Upper lobe of left lung (tissue), 6 donors: ENCODE measurements at regions not wholly inside any gene's neighbourhood (a gene's known extent, or its start where the extent isn't known, plus 50 kb on each side); places are given as distances from the start of the nearest gene placed in this dataset.

Experiments used
- ATAC-seq, 2 donors: fragments of 200-7000 bp; cut with Tn5 transposase; one replicate each; pipeline ENCODE4 v1.9.1; 2022; ENCODE audit warnings: mild to moderate bottlenecking in 2 of 2, moderate library complexity in 2 of 2; ENCODE audit not compliant: low FRiP score in 2 of 2
- DNase-seq, 2 donors: peaks; one replicate each; pipeline ENCODE4 v3.0.0-alpha.2; 2019 to 2020
- H3K27ac ChIP-seq, 4 donors: fragments of 200-600 bp; sonication (generic); one replicate each; pipeline ENCODE4 v1.5.1; 2016 to 2019
- H3K27me3 ChIP-seq, 4 donors: fragments of 200-600 bp; sonication (generic); one replicate each; pipeline ENCODE4 v1.5.1; 2017 to 2019
- H3K36me3 ChIP-seq, 4 donors: fragments of 200-600 bp; sonication (generic); one replicate each; pipeline ENCODE4 v1.5.1; 2016 to 2019
- H3K4me1 ChIP-seq, 4 donors: fragments of 200-600 bp; sonication (generic); one replicate each; pipeline ENCODE4 v1.5.1; 2018 to 2019
- H3K4me3 ChIP-seq, 4 donors: fragments of 200-600 bp; sonication (generic); one replicate each; pipeline ENCODE4 v1.5.1; 2017 to 2019; ENCODE audit warnings: mild to moderate bottlenecking in 2 of 4, moderate library complexity in 1 of 4
- H3K9me3 ChIP-seq, 4 donors: fragments of 200-600 bp; sonication (generic); one replicate each; pipeline ENCODE4 v1.5.1; 2018 to 2019
- EP300 ChIP-seq, 4 donors: sonication (generic); formaldehyde crosslinking; IDR thresholded peaks; one replicate each; pipeline ENCODE4 v1.5.1; 2017; ENCODE audit warnings: antibody characterized with exemption in 4 of 4, control low read depth in 2 of 4
- POLR2A ChIP-seq, 4 donors: fragments of 450-650 bp; IDR thresholded peaks; one replicate each; pipeline ENCODE4 v1.5.1; 2016 to 2017; ENCODE audit warnings: antibody characterized with exemption in 4 of 4, mild to moderate bottlenecking in 2 of 4
- POLR2AphosphoS5 ChIP-seq, 2 donors: sonication (generic); formaldehyde crosslinking; IDR thresholded peaks; one replicate each; pipeline ENCODE4 v1.5.1; 2017; ENCODE audit warnings: antibody characterized with exemption in 2 of 2
- WGBS, 2 donors: methylation state at CpG; one replicate each; pipeline ENCODE4 v1.1.5; 2017 to 2018; 5-methylcytosine and 5-hydroxymethylcytosine counted together
- TF ChIP-seq, protein P1 (sequence below), 6 experiments: fragments of 450-650 bp in 4 of 6; fragments of 200-600 bp in 2 of 6; sonication (generic) in 2 of 6; IDR thresholded peaks; one replicate each; pipeline ENCODE4 v1.5.1; 2016 to 2019; ENCODE audit warnings: antibody characterized with exemption in 6 of 6
- donor health status: DM: no; HTN: no; CAD: no; lungs with moderate emphysema.
- donor health status: DM: no; HTN: yes; CAD: no; lungs with severe emphysema.

- DNase-seq (no peak), ATAC-seq (no peak)
- Histone ChIP-seq H3K4me3 (no peak overlapping the region), H3K4me1 (no peaks in the 10 kb centered on the region), H3K27me3 (no peaks in the 10 kb centered on the region), H3K36me3 (no peaks in the 10 kb centered on the region), H3K27ac (no peak overlapping the region), H3K9me3 (peaks cover 0 to 16% (median 7%) of the 10 kb centered on the region in 4 donors)
- TF ChIP-seq, protein P1, sequence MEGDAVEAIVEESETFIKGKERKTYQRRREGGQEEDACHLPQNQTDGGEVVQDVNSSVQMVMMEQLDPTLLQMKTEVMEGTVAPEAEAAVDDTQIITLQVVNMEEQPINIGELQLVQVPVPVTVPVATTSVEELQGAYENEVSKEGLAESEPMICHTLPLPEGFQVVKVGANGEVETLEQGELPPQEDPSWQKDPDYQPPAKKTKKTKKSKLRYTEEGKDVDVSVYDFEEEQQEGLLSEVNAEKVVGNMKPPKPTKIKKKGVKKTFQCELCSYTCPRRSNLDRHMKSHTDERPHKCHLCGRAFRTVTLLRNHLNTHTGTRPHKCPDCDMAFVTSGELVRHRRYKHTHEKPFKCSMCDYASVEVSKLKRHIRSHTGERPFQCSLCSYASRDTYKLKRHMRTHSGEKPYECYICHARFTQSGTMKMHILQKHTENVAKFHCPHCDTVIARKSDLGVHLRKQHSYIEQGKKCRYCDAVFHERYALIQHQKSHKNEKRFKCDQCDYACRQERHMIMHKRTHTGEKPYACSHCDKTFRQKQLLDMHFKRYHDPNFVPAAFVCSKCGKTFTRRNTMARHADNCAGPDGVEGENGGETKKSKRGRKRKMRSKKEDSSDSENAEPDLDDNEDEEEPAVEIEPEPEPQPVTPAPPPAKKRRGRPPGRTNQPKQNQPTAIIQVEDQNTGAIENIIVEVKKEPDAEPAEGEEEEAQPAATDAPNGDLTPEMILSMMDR (IDR thresholded peaks at IDR 0.05) = no peak
- no peak for TF ChIP-seq EP300 (IDR thresholded peaks at IDR 0.05)
- no peak for TF ChIP-seq POLR2A (IDR thresholded peaks at IDR 0.05)
- TF ChIP-seq POLR2AphosphoS5 (IDR thresholded peaks at IDR 0.05) = no peak
Measured at GRCh38 chr5:120954255-120954654, 490.2 kb downstream of the PRR16 start.

DNA sequence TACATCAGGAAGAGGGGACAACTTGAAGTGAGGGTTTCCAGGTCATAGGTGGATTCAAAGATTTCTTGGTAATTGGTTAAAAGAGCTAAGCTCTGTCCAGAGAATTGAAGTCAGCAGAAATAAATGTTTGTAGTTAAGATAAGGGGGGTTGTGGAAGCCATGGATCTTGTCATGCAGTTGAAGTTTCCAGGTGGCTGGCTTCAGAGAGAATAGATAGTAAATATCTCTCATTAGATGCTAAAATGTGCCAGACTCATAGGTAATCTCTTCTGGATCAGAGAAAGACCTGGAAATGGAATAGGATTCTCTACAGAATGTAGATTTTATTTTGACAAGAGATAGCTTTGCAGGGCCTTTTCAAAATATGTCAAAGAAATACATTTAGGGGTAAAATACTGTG is 491.7 kb downstream of the PRR16 start:
- no peak for ATAC-seq

DNA sequence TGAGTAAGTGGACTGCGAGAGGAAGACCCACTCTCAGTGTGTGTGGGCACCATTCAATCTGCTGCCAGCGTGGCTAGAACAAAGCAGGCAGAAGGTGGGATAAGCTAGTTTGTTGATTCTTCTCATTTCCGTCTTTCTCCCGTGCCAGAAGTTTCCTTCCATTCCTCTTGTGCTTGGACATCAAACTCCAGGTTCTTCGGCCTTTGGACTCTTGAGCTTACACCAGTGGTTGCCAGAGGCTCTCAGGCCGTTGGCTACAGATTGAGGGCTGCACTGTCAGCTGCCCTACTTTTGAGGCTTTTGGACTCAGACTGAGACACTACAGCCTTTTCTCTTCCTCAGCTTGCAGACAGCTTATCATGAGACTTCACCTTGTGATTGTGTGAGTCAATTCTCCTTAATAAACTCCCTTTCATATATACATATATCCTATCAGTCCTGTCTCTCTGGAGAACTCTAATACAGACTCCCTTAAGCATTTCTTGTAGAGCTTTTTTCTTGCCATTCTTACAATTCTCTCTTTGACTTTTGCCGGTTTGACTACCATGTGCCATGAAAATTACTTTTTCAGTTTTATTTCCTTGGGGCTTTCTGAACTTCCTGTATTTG is 494.9 kb downstream of the PRR16 start:
- Histone ChIP-seq H3K27ac (no peak overlapping the region), H3K27me3 (no peaks in the 10 kb centered on the region), H3K36me3 (no peaks in the 10 kb centered on the region), H3K4me1 (no peaks in the 10 kb centered on the region), H3K4me3 (no peak overlapping the region), H3K9me3 (peaks cover 0 to 3% (median 0%) of the 10 kb centered on the region in 4 donors)
- ATAC-seq (no peak), DNase-seq (no peak)
- 84 to 87% methylated on average over 7 of the region's 7 CpGs for WGBS, 2 donors
- TF ChIP-seq POLR2AphosphoS5 (IDR thresholded peaks at IDR 0.05) = no peak
- TF ChIP-seq POLR2A (IDR thresholded peaks at IDR 0.05) = no peak
- TF ChIP-seq, protein P1 (IDR thresholded peaks at IDR 0.05) = no peak
- no peak for TF ChIP-seq EP300 (IDR thresholded peaks at IDR 0.05)

More for the DNA sequence above, 491.7 kb downstream of the PRR16 start:
- DNase-seq = no peak
- H3K9me3 ChIP-seq = peaks cover 0 to 11% (median 9%) of the 10 kb centered on the region in 4 donors
- H3K4me1 ChIP-seq = no peaks in the 10 kb centered on the region
- TF ChIP-seq POLR2AphosphoS5 (IDR thresholded peaks at IDR 0.05) (no peak), POLR2A (IDR thresholded peaks at IDR 0.05) (no peak), EP300 (IDR thresholded peaks at IDR 0.05) (no peak)
- TF ChIP-seq, protein P1 (IDR thresholded peaks at IDR 0.05) = no peak
- H3K4me3 ChIP-seq = no peak overlapping the region
- H3K27me3 ChIP-seq = no peaks in the 10 kb centered on the region
- H3K27ac ChIP-seq = no peak overlapping the region
- H3K36me3 ChIP-seq = no peaks in the 10 kb centered on the region

GRCh38 chr5:120960510-120960909 is 496.4 kb downstream of the PRR16 start:
- H3K36me3 ChIP-seq = no peaks in the 10 kb centered on the region
- H3K4me3 ChIP-seq = no peak overlapping the region
- no peaks in the 10 kb centered on the region for H3K27me3 ChIP-seq
- H3K4me1 ChIP-seq = no peaks in the 10 kb centered on the region
- H3K27ac ChIP-seq = no peak overlapping the region
- WGBS, 2 donors = 100% methylated on average over 1 of the region's 1 CpG; no CpG with 5 or more reads in 1 of the 2 donors
- DNase-seq (no peak), ATAC-seq (peak in 1 of 2 donors; percentile 55)
- TF ChIP-seq, protein P1 (IDR thresholded peaks at IDR 0.05) = no peak
- TF ChIP-seq EP300 (IDR thresholded peaks at IDR 0.05) (no peak), POLR2AphosphoS5 (IDR thresholded peaks at IDR 0.05) (no peak), POLR2A (IDR thresholded peaks at IDR 0.05) (no peak)
- H3K9me3 ChIP-seq = peaks cover 0 to 3% (median 0%) of the 10 kb centered on the region in 4 donors

GRCh38 chr5:120967366-120967765 is 503.3 kb downstream of the PRR16 start:
- Histone ChIP-seq H3K4me1 (no peaks in the 10 kb centered on the region), H3K27ac (no peak overlapping the region), H3K4me3 (no peak overlapping the region), H3K9me3 (no peaks in the 10 kb centered on the region), H3K27me3 (no peaks in the 10 kb centered on the region), H3K36me3 (no peaks in the 10 kb centered on the region)
- no peak for DNase-seq
- TF ChIP-seq EP300 (IDR thresholded peaks at IDR 0.05) (no peak), POLR2A (IDR thresholded peaks at IDR 0.05) (no peak), POLR2AphosphoS5 (IDR thresholded peaks at IDR 0.05) (no peak)
- TF ChIP-seq, protein P1 (IDR thresholded peaks at IDR 0.05) = no peak
- no peak for ATAC-seq
